Central memory CD8-positive, alpha-beta T cell (primary cell): ENCODE measurements at regions not wholly inside any gene's neighbourhood (a gene's known extent, or its start where the extent isn't known, plus 50 kb on each side); places are given as distances from the start of the nearest gene placed in this dataset.

Experiments used
- ATAC-seq: fragments of 150-1000 bp; cut with Tn5 transposase; replicated peaks from 2 replicates; pipeline ENCODE4 v1.10.0; 2022; ENCODE audit warnings: mild to moderate bottlenecking, moderate FRiP score, moderate number of reproducible peaks; ENCODE audit not compliant: poor library complexity, severe bottlenecking; ENCODE audit errors: extremely low read depth
- DNase-seq, 2 donors: peaks; one replicate each; pipeline ENCODE4 v3.0.0; 2021; ENCODE audit warnings: low spot score in 2 of 2
- H3K27ac Mint-ChIP-seq: one replicate; pipeline ENCODE4 v1.8.0; 2022; ENCODE audit warnings: low read depth, mild to moderate bottlenecking, moderate library complexity, mixed read lengths
- H3K27me3 Mint-ChIP-seq: one replicate; pipeline ENCODE4 v1.8.0; 2022; ENCODE audit warnings: mixed read lengths
- H3K36me3 Mint-ChIP-seq: one replicate; pipeline ENCODE4 v1.8.0; 2022; ENCODE audit warnings: mild to moderate bottlenecking, moderate library complexity, mixed read lengths; ENCODE audit not compliant: insufficient read depth
- H3K4me1 Mint-ChIP-seq: one replicate; pipeline ENCODE4 v1.8.0; 2022; ENCODE audit warnings: mixed read lengths
- H3K4me3 Mint-ChIP-seq: one replicate; pipeline ENCODE4 v1.8.0; 2022; ENCODE audit warnings: mild to moderate bottlenecking, moderate library complexity, mixed read lengths
- H3K9me3 Mint-ChIP-seq: one replicate; pipeline ENCODE4 v1.8.0; 2022; ENCODE audit warnings: mixed read lengths

DNA sequence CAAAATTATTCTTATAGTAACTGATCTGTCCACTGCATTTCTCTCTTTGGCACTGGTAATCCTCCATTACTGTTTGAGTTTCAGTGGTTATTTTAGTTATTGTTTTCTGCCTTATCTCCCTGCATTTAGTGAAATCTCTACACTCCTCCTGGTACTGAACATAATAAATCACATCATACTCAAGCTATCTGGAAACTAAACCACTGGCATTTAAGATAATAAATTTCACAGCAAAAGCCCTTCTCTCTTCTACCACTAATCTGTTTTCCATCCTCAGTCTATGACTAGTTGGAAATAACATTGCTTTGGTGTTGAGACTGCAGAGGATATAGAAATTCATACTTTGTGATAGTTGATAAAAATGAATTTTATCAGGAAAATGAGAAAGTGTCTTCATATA is 399.3 kb upstream of the FSHR start:
- no peak overlapping the region for H3K4me3 Mint-ChIP-seq
- ATAC-seq = no peak
- peaks cover 6% of the 10 kb centered on the region for H3K9me3 Mint-ChIP-seq
- no peak overlapping the region for H3K27ac Mint-ChIP-seq
- no peaks in the 10 kb centered on the region for H3K36me3 Mint-ChIP-seq
- no peak for DNase-seq
- no peaks in the 10 kb centered on the region for H3K4me1 Mint-ChIP-seq
- no peaks in the 10 kb centered on the region for H3K27me3 Mint-ChIP-seq

- no peaks in the 10 kb centered on the region for H3K36me3 Mint-ChIP-seq
- H3K27ac Mint-ChIP-seq = no peak overlapping the region
- peaks cover 26% of the 10 kb centered on the region for H3K9me3 Mint-ChIP-seq
- no peak for ATAC-seq
- H3K4me3 Mint-ChIP-seq = no peak overlapping the region
- no peaks in the 10 kb centered on the region for H3K27me3 Mint-ChIP-seq
- H3K4me1 Mint-ChIP-seq = no peaks in the 10 kb centered on the region
- no peak for DNase-seq
Observed at GRCh38 chr2:49532702-49533101, 378.4 kb upstream of the FSHR start.

GRCh38 chr2:49515996-49516782 is 361.9 kb upstream of the FSHR start:
- Mint-ChIP-seq H3K27ac (no peak overlapping the region), H3K4me3 (no peak overlapping the region), H3K4me1 (no peaks in the 10 kb centered on the region)

GRCh38 chr2:49514201-49514600 is 359.9 kb upstream of the FSHR start:
- Mint-ChIP-seq H3K36me3 (no peaks in the 10 kb centered on the region), H3K9me3 (peaks cover 12% of the 10 kb centered on the region), H3K27me3 (no peaks in the 10 kb centered on the region), H3K27ac (no peak overlapping the region), H3K4me3 (no peak overlapping the region), H3K4me1 (no peaks in the 10 kb centered on the region)
- ATAC-seq = no peak
- DNase-seq = no peak

More at GRCh38 chr2:49515996-49516782, 361.9 kb upstream of the FSHR start:
- no peaks in the 10 kb centered on the region for H3K27me3 Mint-ChIP-seq
- DNase-seq = no peak
- no peaks in the 10 kb centered on the region for H3K36me3 Mint-ChIP-seq
- no peak for ATAC-seq
- peaks cover 23% of the 10 kb centered on the region for H3K9me3 Mint-ChIP-seq

- DNase-seq (no peak), ATAC-seq (no peak)
- no peaks in the 10 kb centered on the region for H3K4me1 Mint-ChIP-seq
- H3K27me3 Mint-ChIP-seq = no peaks in the 10 kb centered on the region
- peaks cover 24% of the 10 kb centered on the region for H3K9me3 Mint-ChIP-seq
- peaks cover 2% of the 10 kb centered on the region for H3K36me3 Mint-ChIP-seq
- no peak overlapping the region for H3K27ac Mint-ChIP-seq
- H3K4me3 Mint-ChIP-seq = no peak overlapping the region
Observed at GRCh38 chr2:49490710-49491109, 336.4 kb upstream of the FSHR start.

DNA sequence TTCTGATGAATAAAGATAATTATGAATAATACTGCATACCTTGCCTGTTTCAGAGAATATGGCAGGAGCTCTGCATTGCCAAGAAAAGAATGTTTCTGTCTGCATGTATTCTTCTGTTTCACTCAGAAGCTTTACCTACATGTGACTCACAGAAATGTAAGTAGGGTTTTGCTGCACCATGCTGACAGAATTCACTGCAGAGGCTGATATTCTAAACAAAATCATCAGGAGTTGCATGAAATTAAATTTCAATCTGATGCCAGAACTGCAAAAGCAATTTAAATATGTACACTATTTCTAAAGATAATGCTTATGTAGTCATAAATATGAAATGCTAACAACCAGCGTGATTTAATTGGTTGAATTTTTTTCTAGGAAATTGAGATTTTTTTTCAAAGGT is 332.8 kb upstream of the FSHR start:
- H3K27ac Mint-ChIP-seq = no peak overlapping the region
- H3K4me3 Mint-ChIP-seq = no peak overlapping the region
- peaks cover 4% of the 10 kb centered on the region for H3K36me3 Mint-ChIP-seq
- no peaks in the 10 kb centered on the region for H3K4me1 Mint-ChIP-seq
- H3K9me3 Mint-ChIP-seq = peaks cover 24% of the 10 kb centered on the region
- ATAC-seq (no peak), DNase-seq (no peak)
- H3K27me3 Mint-ChIP-seq = no peaks in the 10 kb centered on the region

- Mint-ChIP-seq H3K9me3 (peaks cover 19% of the 10 kb centered on the region), H3K4me1 (no peaks in the 10 kb centered on the region), H3K27ac (no peak overlapping the region), H3K4me3 (no peak overlapping the region), H3K36me3 (peaks cover 2% of the 10 kb centered on the region), H3K27me3 (no peaks in the 10 kb centered on the region)
- DNase-seq (no peak), ATAC-seq (no peak)
Observed at GRCh38 chr2:49480520-49480919, 326.2 kb upstream of the FSHR start.

- DNase-seq = no peak
- Mint-ChIP-seq H3K9me3 (peaks cover 43% of the 10 kb centered on the region), H3K4me3 (no peak overlapping the region), H3K27me3 (no peaks in the 10 kb centered on the region), H3K36me3 (no peaks in the 10 kb centered on the region), H3K27ac (no peak overlapping the region), H3K4me1 (no peaks in the 10 kb centered on the region)
- ATAC-seq = no peak
Observed at GRCh38 chr2:49465157-49465831, 311.0 kb upstream of the FSHR start.

DNA sequence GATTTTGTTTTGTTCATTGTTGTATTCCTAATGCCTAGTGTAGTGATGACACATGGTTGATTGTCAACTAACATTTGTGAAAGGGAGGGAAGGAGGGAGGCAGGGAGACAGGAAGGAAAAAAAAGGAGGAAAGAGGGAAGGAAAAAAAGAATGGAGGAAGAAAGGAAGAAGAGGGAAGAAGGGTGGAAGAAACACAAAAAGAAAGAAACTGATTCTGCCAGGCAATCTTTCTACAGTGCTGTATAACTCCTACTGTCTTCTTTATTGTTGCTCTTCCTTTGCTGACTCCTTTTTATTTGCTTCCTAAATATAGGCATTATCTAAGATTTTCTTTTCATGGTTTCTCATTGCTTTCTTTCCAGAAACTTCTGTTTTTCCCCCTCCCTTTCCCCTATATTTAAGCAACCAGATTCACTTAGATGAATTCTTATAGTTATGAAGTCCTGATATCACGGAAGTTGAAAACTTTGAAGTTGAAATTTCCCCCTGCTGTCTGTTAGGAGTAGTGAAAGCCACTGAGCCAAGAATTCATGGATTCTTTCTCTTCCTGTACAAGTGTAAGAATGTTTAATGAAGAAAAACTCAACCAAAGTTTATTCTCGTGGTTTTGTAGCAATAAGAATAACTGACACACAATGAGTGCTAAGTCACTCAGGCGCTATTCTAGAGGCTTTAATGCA is 305.1 kb upstream of the FSHR start:
- no peak for ATAC-seq

DNA sequence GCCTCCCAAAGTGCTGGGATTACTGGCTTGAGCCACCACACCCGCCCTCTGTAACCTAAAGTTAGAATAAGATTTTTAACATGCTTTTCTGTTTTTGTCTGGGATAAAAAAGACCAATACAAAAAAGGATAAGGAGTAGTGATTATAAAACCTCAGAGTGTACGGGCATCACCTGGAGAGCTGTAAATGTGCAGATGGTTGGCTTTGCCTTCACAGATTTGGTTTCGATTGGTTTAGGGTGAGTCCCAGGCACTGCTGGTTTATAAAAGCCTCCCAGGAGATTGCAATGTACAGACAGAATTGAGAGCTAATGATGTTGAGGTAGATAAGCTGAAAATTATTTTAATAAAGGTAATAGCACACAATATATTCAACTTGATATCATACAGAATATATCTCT is 289.7 kb upstream of the FSHR start:
- Mint-ChIP-seq H3K4me3 (no peak overlapping the region), H3K27ac (no peak overlapping the region), H3K9me3 (peaks cover 14% of the 10 kb centered on the region), H3K27me3 (no peaks in the 10 kb centered on the region), H3K36me3 (no peaks in the 10 kb centered on the region), H3K4me1 (no peaks in the 10 kb centered on the region)
- no peak for DNase-seq
- ATAC-seq = no peak

More for the DNA sequence above, 305.1 kb upstream of the FSHR start:
- no peak for DNase-seq
- peaks cover 13% of the 10 kb centered on the region for H3K9me3 Mint-ChIP-seq
- no peaks in the 10 kb centered on the region for H3K27me3 Mint-ChIP-seq
- H3K4me3 Mint-ChIP-seq = no peak overlapping the region
- H3K36me3 Mint-ChIP-seq = no peaks in the 10 kb centered on the region
- no peak overlapping the region for H3K27ac Mint-ChIP-seq
- no peaks in the 10 kb centered on the region for H3K4me1 Mint-ChIP-seq

- Mint-ChIP-seq H3K36me3 (peaks cover 2% of the 10 kb centered on the region), H3K9me3 (peaks cover 13% of the 10 kb centered on the region), H3K4me1 (no peaks in the 10 kb centered on the region), H3K27me3 (no peaks in the 10 kb centered on the region), H3K27ac (no peak overlapping the region), H3K4me3 (no peak overlapping the region)
- DNase-seq = no peak
- no peak for ATAC-seq
Observed at GRCh38 chr2:49426996-49427395, 272.7 kb upstream of the FSHR start.

DNA sequence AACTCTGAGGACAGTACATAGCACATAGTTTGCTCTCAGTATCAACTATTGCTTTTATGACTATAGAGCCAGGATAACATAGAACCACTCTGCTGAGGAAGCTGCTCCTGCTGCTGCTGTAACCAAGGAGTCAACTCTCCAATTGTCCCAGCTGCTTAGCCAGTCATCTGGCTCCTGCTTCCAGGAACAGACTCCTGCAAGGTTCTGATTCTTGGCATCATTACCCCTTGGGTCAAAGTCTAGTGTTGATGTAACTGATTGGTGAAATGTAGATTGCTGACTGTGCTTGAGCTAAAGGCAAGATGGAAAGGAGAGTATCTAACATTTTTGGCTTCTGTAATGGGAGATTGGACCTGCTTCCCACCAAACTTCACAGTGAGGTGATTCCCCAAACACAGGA is 261.9 kb upstream of the FSHR start:
- H3K9me3 Mint-ChIP-seq = peaks cover 5% of the 10 kb centered on the region
- no peak for DNase-seq
- no peak overlapping the region for H3K4me3 Mint-ChIP-seq
- no peak overlapping the region for H3K27ac Mint-ChIP-seq
- no peaks in the 10 kb centered on the region for H3K4me1 Mint-ChIP-seq
- no peak for ATAC-seq
- no peaks in the 10 kb centered on the region for H3K27me3 Mint-ChIP-seq
- H3K36me3 Mint-ChIP-seq = no peaks in the 10 kb centered on the region

DNA sequence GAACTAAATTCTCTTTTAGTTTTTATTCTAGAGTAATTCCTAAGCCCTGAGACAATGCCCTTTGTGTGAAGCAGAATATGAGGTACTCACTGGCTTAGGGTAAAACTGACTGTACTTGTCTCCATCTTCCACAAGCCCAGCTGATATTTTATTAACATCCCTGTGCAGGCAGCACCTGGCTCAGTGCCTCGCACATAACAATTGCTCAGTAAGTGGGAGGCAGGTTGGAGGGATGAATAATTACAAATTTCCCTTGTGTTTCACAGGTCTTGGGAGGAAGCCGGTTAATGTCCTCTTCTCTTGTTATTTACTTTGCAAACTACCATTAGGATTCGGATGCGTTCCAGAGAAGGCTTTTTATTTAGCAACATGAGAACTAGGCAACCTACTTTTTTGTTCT is 249.8 kb upstream of the FSHR start:
- peaks cover 37% of the 10 kb centered on the region for H3K9me3 Mint-ChIP-seq

More for the DNA sequence above, 249.8 kb upstream of the FSHR start:
- H3K27me3 Mint-ChIP-seq = no peaks in the 10 kb centered on the region
- no peaks in the 10 kb centered on the region for H3K4me1 Mint-ChIP-seq
- no peak overlapping the region for H3K4me3 Mint-ChIP-seq
- no peaks in the 10 kb centered on the region for H3K36me3 Mint-ChIP-seq
- no peak for ATAC-seq
- no peak for DNase-seq
- no peak overlapping the region for H3K27ac Mint-ChIP-seq
